NT2/D1 (cell line): ENCODE measurements at regions not wholly inside any gene's neighbourhood (a gene's known extent, or its start where the extent isn't known, plus 50 kb on each side); places are given as distances from the start of the nearest gene placed in this dataset.

Source experiments
- SUZ12 ChIP-seq: IDR thresholded peaks from 2 replicates; pipeline ENCODE4 v1.6.1; 2011; ENCODE audit not compliant: insufficient read length, insufficient read depth; ENCODE audit errors: extremely low read depth
- YY1 ChIP-seq: IDR thresholded peaks from 2 replicates; pipeline ENCODE4 v1.6.1; 2011; ENCODE audit not compliant: insufficient read length, insufficient read depth

DNA sequence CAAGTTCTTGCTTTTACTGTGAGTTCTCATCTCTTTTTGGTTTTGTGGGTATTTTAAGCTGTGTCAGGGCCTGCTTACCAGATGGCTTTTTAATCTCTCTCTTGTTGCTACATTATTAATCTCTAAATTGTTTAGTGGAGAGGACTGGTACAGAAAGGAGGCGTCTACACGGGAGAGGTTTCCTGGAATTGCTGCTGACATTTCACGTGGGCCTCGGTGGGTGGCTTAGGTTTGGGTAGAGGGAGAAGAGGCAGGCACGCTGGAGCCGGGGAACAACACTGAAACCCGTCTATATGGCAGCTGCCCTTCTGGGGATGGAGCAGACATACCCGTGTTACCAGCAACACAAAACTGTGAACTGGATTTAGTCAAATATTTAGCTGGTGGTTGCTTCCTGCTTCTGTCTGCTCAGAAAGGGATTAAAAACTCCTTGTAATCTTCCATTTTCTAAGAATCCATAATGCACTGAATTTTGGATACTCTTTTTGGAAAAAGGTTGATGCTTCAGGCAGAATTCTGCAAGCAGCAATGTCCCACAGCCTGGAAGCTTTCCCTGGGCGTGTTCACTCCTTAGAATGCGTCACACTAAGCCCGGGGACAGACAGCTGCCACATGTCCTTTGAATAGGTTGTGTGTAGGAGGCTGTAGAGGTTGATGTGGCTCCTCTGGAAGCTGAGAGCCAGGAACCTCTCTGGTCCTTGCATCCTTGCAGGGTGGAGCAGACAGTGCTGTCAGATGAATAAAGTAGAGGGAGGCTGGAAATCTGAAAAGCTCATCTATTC lies 199.8 kb upstream of the GATB start:
- TF ChIP-seq YY1: no peak
- no peak for TF ChIP-seq SUZ12
